Natural killer cell (primary cell): ENCODE measurements at regions not wholly inside any gene's neighbourhood (a gene's known extent, or its start where the extent isn't known, plus 50 kb on each side); places are given as distances from the start of the nearest gene placed in this dataset.
"Not testable (repeated sequence)": the region's sequence is repeated elsewhere in the genome, so short reads cannot be mapped to it uniquely, and the experiment has no call there.

Experiments
- ATAC-seq, 3 donors: fragments of 150-1000 bp in 2 of 3; fragments of 200-7000 bp in 1 of 3; cut with Tn5 transposase; 1 replicate in 1 of 3; 2 replicates in 2 of 3; pipeline ENCODE4 v1.10.0; 2021; ENCODE audit warnings: mild to moderate bottlenecking in 2 of 3, moderate library complexity in 2 of 3
- DNase-seq, 2 donors: peaks; one replicate each; pipeline versions ENCODE4 v3.0.0 to v3.0.0-alpha.2; 2013 to 2021; ENCODE audit warnings: mixed read lengths in 1 of 2
- H3K27ac ChIP-seq: one replicate; pipeline ENCODE4 v1.5.1; 2013; ENCODE audit warnings: mild to moderate bottlenecking, low read length
- H3K27me3 ChIP-seq: one replicate; pipeline ENCODE4 v1.6.1; 2013; ENCODE audit warnings: low read length; ENCODE audit not compliant: control insufficient read depth, insufficient read depth
- H3K36me3 ChIP-seq: one replicate; pipeline ENCODE4 v1.6.1; 2013; ENCODE audit warnings: low read length; ENCODE audit not compliant: control insufficient read depth, insufficient read depth
- H3K4me1 ChIP-seq: one replicate; pipeline ENCODE4 v1.6.1; 2013; ENCODE audit warnings: low read length; ENCODE audit not compliant: control insufficient read depth, insufficient read depth
- H3K4me3 ChIP-seq: one replicate; pipeline ENCODE4 v1.5.1; 2013; ENCODE audit warnings: low read length
- H3K9me3 ChIP-seq: one replicate; pipeline ENCODE4 v1.6.1; 2013; ENCODE audit warnings: low read length; ENCODE audit not compliant: control insufficient read depth, insufficient read depth
- H3K27ac Mint-ChIP-seq, 2 donors: one replicate each; pipeline ENCODE4 v1.8.0; 2022; ENCODE audit warnings: mild to moderate bottlenecking in 2 of 2, mixed read lengths in 2 of 2, moderate library complexity in 1 of 2
- H3K27me3 Mint-ChIP-seq, 2 donors: one replicate each; pipeline ENCODE4 v1.8.0; 2022; ENCODE audit warnings: low read depth in 2 of 2, mixed read lengths in 2 of 2
- H3K36me3 Mint-ChIP-seq: one replicate; pipeline ENCODE4 v1.8.0; 2022; ENCODE audit warnings: mixed read lengths
- H3K4me1 Mint-ChIP-seq, 2 donors: one replicate each; pipeline ENCODE4 v1.8.0; 2022; ENCODE audit warnings: mixed read lengths in 2 of 2
- H3K4me3 Mint-ChIP-seq: one replicate; pipeline ENCODE4 v1.8.0; 2022; ENCODE audit warnings: mild to moderate bottlenecking, moderate library complexity, mixed read lengths
- H3K9me3 Mint-ChIP-seq, 2 donors: one replicate each; pipeline ENCODE4 v1.8.0; 2022; ENCODE audit warnings: mixed read lengths in 2 of 2
- WGBS: methylation state at CpG from one replicate; pipeline ENCODE4 v1.1.7; 2013; ENCODE audit warnings: missing lambda C conversion rate; ENCODE audit not compliant: insufficient coverage; 5-methylcytosine and 5-hydroxymethylcytosine counted together
- intact Hi-C: fragments of 100-400 bp; cut with micrococcal nuclease; formaldehyde crosslinking; loops from one replicate; pipeline ENCODE4 v1.14.2; 2022

DNA sequence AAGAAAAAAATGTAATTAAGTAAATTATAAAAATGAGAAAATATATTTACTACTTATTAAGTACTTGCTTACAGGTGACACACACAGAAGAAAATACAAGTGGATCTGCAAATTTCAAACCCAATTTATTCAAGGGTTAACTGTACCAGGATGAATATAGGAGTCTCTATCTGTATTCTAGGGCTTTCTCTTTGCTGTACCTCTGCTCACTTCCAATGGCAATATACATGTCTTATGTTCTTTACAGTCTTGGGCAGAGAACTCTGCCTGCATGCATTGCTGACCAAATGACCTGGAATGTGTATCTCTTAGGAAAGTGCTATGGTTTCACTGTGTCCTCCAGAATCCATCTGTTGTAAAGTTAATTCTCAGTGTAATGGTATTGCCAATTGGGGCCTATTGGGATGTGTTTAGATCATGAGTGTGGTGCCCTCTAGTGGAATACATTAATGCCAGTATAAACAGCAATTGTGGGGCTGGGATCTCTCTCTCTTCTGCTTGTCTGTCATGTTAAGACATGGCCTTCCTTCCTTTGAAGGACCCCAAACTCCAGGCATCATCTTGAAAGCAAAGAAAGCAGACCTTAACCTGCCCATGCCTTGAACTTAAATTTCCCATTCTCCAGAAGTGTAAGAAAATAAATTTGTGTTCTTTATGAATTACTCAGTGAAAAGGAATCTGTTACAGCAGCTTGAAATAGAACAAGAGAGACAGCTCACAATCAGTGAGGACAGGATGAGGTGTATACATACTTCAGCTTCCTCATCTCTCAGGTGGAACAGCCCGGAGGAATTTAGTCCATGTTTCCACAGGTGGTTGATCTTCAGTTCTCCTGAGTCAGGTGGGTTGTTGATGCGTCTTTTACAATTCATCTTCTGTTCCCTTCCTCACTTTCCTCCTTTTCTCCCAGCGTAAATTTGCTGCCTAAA is 356.9 kb downstream of the RPIA start:
- ATAC-seq (peak in 2 of 3 donors; percentile 35 to 54), DNase-seq (peak in 1 of 2 donors; percentile 34)
- H3K4me3 Mint-ChIP-seq, H3K9me3 ChIP-seq, H3K9me3 Mint-ChIP-seq, H3K27ac ChIP-seq, H3K4me1 ChIP-seq, H3K4me1 Mint-ChIP-seq, intact Hi-C loops, H3K36me3 ChIP-seq, H3K4me3 ChIP-seq, H3K27me3 ChIP-seq, H3K27ac Mint-ChIP-seq, H3K27me3 Mint-ChIP-seq, H3K36me3 Mint-ChIP-seq: not testable (repeated sequence)
- no CpG with 5 or more reads among the region's 3 CpGs for WGBS

DNA sequence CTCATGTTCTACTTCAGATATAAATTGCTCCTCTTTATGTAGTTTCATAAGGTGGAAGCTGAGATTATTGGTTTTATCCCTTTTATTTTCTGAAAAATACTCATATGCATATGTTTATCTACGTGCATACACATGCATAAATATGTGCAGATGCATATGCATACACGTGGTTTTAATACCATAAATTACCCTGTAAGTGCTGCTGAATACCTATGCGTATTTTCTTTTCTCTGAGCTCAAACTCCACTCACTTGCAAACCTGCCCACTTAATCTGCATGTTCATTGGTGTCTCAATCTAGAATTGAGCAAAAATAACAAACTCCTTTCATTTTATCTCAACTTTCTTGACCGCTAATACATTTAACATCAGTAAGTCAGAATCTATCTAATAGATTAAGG is 367.1 kb downstream of the RPIA start:
- H3K27me3 ChIP-seq, H3K4me3 ChIP-seq, H3K9me3 ChIP-seq, H3K9me3 Mint-ChIP-seq, H3K4me1 ChIP-seq, H3K4me1 Mint-ChIP-seq, H3K27ac ChIP-seq, H3K36me3 Mint-ChIP-seq, H3K36me3 ChIP-seq, DNase-seq, ATAC-seq, H3K27ac Mint-ChIP-seq, H3K4me3 Mint-ChIP-seq, intact Hi-C loops, H3K27me3 Mint-ChIP-seq: not testable (repeated sequence)
- WGBS, result 77% methylated on average over 3 of the region's 4 CpGs

DNA sequence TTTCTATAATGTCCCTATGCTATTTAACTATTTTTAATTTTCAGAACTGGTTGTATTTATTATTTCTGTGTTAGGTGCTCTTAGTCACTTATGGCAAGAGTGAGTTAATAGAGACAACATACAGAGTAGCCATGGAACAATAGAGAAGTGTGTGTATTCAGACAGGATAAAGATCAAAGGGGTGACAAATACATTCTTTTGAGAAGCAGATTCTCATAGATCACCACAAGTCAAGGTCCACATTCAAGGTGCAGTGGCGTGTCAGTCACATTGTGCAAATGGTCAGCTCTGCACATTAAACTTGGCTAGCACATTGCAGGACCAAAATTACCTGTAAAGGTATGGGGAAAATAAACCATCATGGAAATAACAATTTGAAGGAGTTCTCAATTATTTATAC is 369.7 kb downstream of the RPIA start:
- DNase-seq, H3K27me3 ChIP-seq, H3K9me3 Mint-ChIP-seq, H3K4me1 Mint-ChIP-seq, H3K4me3 ChIP-seq, H3K27ac Mint-ChIP-seq, H3K36me3 ChIP-seq, H3K36me3 Mint-ChIP-seq, H3K27ac ChIP-seq, intact Hi-C loops, H3K4me1 ChIP-seq, H3K9me3 ChIP-seq, H3K4me3 Mint-ChIP-seq, H3K27me3 Mint-ChIP-seq, ATAC-seq: not testable (repeated sequence)
- 80% methylated on average over 1 of the region's 1 CpG for WGBS

DNA sequence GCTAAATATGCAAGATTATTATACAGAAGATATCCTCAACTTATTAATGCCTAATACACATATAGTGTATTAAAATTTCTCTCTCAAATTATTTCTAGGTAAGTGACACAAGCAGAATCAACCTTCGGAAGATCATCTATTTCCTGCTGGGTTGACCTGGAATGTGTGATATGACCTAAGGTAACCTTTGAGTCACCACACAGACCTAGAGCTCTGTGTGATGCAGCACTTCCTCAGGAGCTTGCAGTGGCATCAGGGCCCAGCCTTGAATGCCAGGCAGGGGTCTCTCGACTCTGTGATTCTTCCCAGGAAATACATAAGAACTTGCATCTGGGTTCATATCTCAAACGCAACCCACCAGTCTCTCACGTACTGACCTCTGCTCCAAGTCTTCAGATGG is 385.3 kb downstream of the RPIA start:
- H3K4me3 Mint-ChIP-seq, ATAC-seq, DNase-seq, intact Hi-C loops, H3K9me3 Mint-ChIP-seq, H3K27ac Mint-ChIP-seq, H3K9me3 ChIP-seq, H3K4me3 ChIP-seq, H3K4me1 Mint-ChIP-seq, H3K27me3 ChIP-seq, H3K36me3 Mint-ChIP-seq, H3K36me3 ChIP-seq, H3K27me3 Mint-ChIP-seq, H3K27ac ChIP-seq, H3K4me1 ChIP-seq: not testable (repeated sequence)
- 0% methylated on average over 1 of the region's 4 CpGs for WGBS

DNA sequence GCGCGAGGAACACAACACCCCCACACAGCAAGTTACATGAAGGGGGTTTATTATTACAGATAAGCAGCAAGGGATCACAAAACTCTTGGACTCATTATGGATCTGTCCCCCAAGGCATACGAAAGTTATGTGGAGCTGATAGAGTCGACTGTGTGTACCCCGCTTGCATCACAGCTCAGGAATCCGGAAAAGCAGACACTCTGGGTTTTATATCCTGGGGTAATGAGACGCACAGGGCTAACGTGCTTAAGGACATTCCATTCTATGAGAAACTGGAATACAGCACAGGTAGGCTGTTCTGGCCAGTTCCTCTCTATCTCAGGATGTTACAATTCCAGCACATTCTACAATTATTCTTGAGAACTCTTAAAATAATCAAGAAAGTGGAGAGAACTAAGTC is 401.4 kb downstream of the RPIA start:
- H3K27me3 ChIP-seq, H3K9me3 ChIP-seq, DNase-seq, H3K27me3 Mint-ChIP-seq, H3K4me3 Mint-ChIP-seq, H3K9me3 Mint-ChIP-seq, ATAC-seq, H3K27ac ChIP-seq, H3K27ac Mint-ChIP-seq, H3K36me3 ChIP-seq, H3K4me1 Mint-ChIP-seq, intact Hi-C loops, H3K36me3 Mint-ChIP-seq, H3K4me3 ChIP-seq, H3K4me1 ChIP-seq: not testable (repeated sequence)
- WGBS, result 81% methylated on average over 4 of the region's 8 CpGs

DNA sequence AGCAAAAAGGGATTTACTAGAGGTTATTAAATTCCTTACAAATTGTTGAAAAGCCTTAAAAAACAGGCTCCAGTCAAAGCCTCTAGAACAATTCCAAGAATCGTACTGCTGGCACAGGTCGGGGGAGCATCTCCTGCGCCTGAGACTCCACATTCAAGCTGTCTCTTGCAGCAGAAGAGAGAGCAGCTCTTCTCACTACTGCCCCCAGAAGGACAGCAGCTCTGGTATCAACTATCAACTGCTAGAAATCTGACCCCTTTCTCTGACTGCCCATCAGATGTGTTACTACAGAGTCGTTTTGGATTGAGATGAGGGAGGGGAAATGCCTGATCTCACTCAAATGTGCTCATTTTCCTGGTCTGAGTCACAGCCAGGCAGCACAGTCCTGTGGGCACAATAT is 403.6 kb downstream of the RPIA start:
- H3K27me3 ChIP-seq, H3K27ac ChIP-seq, H3K36me3 ChIP-seq, H3K36me3 Mint-ChIP-seq, H3K27me3 Mint-ChIP-seq, H3K4me3 ChIP-seq, H3K4me3 Mint-ChIP-seq, H3K4me1 ChIP-seq, intact Hi-C loops, H3K4me1 Mint-ChIP-seq, ATAC-seq, H3K9me3 Mint-ChIP-seq, H3K9me3 ChIP-seq, H3K27ac Mint-ChIP-seq, DNase-seq: not testable (repeated sequence)
- WGBS, result 91% methylated on average over 4 of the region's 4 CpGs

DNA sequence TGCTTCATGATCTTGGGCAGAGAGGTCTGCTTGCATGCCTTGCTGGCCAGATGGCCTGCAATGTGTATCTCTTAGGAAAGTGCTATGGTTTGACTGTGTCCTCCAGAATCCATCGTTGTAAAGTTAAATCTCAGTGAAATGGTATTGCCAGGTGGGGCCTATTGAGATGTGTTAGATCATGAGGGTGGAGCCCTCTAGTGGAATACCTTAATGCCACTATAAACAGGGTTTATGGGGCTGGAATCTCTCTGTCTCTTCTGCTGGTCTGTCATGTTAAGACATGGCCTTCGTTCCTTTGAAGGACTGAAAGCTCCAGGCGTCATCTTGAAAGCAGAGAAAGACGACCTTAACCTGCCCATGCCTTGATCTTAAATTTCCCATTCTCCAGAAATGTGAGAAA is 411.1 kb downstream of the RPIA start:
- DNase-seq, H3K27me3 Mint-ChIP-seq, intact Hi-C loops, H3K4me1 Mint-ChIP-seq, H3K27ac Mint-ChIP-seq, H3K4me3 ChIP-seq, H3K36me3 Mint-ChIP-seq, H3K9me3 Mint-ChIP-seq, ATAC-seq, H3K36me3 ChIP-seq, H3K4me3 Mint-ChIP-seq, H3K4me1 ChIP-seq, H3K9me3 ChIP-seq, H3K27ac ChIP-seq, H3K27me3 ChIP-seq: not testable (repeated sequence)
- 88% methylated on average over 1 of the region's 4 CpGs for WGBS

DNA sequence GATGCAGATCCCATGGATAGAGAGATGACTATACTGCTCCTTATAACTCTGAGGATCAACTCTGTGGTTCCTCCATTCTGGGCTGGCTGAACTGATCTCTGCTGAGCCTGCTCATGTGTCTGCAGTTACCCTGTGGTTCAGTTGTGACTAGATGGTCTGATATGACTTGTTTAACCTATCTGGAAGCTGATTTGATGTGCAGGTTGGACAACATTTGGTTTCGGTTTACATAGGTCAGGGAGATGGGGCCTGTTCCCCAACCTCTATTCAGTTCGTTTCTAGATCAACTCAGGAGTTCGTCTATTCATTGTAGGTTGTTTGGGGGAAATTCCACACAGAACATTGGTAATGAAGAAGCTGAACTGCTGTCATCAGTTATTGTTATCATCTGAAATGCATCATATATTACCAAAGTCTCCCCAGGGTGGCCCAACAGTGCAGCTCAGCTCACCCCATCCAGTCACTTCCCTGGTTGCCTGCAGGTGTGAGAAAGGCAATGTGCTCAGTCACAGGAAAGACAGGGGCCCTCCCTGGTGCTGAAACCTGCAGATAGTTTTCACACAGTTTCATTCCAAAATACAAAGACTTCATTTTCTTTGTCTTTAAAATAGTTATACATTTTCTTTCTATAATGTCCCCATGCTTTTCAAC is 415.0 kb downstream of the RPIA start:
- H3K4me1 Mint-ChIP-seq, H3K9me3 Mint-ChIP-seq, H3K27me3 ChIP-seq: not testable (repeated sequence)

More for the DNA sequence above, 415.0 kb downstream of the RPIA start:
- intact Hi-C loops, H3K27ac ChIP-seq, H3K9me3 ChIP-seq, H3K27me3 Mint-ChIP-seq, H3K36me3 ChIP-seq, H3K4me3 Mint-ChIP-seq, DNase-seq, H3K4me3 ChIP-seq, H3K4me1 ChIP-seq, H3K27ac Mint-ChIP-seq, H3K36me3 Mint-ChIP-seq: not testable (repeated sequence)
- WGBS, result no CpG with 5 or more reads among the region's 3 CpGs
- peak in 1 of 3 donors; percentile 21 for ATAC-seq
